ENCODE measurements at regions not wholly inside any gene's neighbourhood (a gene's known extent, or its start where the extent isn't known, plus 50 kb on each side); places are given as distances from the start of the nearest gene placed in this dataset.
A peak's percentile ranks its signal among the peaks of the same experiment; 100 is the strongest.

DNA sequence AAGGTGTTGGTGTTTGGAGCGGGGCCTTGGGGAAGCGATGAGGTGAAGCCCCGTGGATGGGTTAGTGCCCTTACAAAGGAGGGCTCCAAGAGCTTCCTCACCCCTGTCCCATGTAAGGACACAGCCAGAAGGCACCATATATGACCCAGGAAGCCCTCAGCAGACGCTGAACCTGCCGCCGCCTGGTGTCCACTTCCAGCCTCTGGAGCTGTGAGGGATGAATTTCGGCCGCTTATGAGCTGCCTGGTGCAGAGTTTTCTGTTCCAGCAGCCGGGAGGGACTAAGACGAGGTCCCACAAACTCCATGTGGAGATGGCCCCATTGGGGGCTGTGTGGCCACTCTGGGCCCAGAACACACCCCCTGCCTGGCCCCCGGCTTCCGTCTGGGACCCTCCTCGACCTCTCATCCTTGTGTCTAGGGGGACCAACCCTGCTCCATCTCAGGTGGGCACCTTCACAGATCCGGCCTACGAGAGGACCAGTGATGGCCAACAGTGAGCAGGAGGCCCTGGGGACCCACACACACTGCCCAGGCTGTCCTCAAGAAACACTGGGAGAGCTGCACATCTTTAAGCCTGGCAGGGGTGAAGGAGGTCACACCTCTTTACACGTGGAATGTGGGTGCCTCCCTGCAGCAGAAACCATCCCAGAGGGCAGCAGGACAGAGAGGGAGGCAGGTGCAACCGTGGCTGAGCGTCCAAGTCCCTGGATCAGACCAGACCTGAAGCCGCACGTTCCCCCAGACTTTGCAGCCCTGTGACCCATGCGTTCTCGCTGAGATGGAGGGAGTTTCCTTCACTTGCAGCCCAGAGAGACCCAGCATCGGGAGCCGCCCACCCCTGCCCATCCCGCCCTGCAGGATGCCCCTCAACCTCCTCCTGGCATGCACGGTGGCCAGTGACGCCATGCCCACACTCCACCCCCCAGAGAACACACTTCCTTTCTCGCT lies 96.1 kb downstream of the PDGFA start:
- no peak for DNase-seq (ENCODE audit: low read depth, low spot score)

DNA sequence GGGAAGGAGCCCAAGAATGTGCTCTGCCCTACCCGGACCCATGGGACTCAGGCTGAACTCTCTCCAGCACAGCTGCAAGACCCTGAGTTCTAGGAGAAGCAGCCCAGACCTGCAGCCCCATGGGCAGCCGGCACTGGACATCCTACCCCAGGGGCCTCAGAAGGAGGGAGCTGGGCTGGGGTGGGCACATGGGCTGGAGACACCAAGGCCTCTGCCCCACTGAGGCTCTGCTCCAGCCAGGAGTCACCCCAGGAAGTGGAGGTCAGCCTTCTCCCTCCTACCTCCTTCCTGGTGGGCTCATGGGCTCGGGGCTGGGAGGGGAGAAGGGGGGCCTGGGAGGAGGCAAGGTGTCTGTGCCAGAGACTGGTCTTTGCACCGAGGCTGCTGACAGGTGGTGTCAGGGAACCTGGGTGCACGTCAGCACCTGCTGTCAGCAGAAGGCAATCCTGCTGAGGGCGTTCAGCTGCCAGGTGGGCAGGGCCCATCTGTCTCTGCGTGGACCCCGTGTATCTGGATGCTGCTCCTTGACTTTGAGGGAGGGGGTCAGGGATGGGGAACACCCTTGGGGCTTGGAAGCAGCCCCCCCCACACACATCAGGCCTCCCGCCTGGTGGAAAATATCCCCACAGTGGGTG lies 95.2 kb downstream of the PDGFA start:
- no peak for DNase-seq (ENCODE audit: low read depth, low spot score)

DNA sequence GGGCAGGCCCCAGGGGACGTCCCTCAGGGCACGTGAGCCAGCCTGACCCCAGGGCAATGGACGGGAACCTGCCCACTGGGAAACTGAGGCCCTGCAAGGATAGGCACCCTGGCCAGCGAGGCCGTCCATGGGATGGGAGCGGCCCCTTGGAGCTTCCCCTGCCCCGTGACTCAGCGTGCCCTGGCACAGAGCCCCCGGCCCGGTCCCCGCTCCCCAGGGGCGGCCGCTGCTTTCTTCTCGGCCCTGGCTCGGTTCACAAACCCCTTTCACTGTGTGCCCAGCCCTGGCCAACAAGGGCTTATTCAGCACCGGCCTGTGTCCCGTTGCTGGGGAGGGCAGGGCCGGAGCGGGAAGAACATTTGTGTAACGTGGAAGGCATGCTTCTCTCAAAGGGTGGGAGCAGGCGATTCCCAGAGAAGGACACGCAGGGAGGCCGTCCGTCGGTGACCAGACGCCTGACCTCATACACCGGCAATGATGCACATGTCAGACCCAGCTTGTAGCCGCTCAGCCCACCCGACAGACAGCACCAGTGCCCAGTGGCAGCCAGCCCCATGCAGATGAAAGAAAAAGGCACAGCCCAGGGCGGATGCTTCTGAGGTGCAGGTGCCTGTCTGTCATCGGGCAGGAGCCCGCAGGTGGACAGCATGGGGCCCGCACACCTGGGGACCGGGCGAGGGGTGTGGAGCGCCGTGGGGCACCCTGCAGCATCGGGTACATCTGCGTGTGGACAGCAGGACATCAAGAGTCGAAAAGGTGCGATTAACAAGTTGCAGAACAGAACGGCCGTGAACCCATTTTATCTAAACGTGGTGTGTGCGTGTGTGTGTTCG lies 94.5 kb downstream of the PDGFA start:
- DNase-seq (ENCODE audit: low read depth, low spot score) = no peak

DNA sequence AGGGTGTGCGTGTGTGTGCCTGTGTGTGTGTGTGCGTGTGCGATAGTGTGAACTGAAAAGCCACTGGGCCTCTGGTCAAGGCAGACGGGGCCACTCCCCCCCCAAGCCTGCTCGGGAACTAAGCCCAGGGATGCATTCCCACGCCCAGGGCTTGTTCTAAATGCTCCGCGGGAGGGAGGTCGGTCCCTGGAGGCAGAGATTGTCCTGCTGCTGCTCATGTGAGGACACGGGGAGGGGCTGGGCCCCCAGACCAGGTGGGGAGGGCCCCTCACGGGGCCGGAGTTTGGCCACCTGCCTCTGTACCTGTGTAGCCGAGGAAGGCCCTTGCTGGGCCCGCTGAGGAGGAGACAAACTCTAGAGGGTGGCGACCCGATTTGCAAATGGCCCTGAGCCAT lies 93.9 kb downstream of the PDGFA start:
- no peak for DNase-seq (ENCODE audit: low read depth, low spot score)

DNA sequence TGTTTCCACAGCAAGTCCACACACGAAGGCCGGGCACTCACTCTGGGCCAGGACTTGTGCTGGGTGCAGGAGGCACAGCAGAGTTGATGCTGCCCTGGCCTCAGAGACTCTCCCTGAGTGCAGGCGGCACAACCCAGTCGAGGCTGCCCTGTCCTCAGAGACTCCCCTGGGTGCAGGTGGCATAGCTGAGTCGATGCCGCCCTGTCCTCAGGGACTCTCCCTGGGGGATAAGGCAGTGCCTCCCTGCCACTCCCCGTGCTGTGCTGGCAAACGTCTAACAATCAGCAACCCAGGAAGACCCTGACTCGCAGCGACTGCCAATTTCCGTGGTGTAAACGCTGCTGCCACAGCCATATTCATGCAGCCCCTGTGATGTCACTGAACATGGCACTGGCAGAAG lies 93.1 kb downstream of the PDGFA start:
- DNase-seq (ENCODE audit: low read depth, low spot score) = no peak

DNA sequence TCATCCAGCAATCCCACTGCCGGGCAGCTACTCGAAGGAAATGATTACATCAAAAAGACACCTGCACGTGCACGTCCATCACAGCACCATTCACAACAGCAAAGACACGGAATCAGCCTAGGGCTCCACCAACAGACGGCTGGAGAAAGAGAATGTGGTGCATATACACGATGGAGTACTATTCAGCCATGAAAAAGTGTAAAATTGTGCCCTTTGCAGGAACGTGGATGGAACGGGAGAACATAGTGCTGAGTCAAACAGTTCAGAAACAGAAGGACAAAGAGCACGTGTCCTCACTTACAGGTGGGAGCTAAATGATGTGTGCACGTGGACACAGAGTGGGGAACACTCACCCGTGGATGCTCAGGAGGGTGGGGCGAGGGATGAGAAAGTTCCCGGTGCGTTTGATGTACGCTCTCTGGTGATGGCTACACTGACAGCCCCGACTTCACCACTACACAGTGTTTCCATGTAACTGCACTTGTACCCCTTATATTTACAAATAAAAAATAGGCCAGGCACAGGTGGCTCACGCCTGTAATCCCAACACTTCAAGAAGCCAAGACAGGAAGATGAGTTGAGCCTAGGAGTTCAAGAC lies 92.0 kb downstream of the PDGFA start:
- DNase-seq (ENCODE audit: low read depth, low spot score) = no peak

DNA sequence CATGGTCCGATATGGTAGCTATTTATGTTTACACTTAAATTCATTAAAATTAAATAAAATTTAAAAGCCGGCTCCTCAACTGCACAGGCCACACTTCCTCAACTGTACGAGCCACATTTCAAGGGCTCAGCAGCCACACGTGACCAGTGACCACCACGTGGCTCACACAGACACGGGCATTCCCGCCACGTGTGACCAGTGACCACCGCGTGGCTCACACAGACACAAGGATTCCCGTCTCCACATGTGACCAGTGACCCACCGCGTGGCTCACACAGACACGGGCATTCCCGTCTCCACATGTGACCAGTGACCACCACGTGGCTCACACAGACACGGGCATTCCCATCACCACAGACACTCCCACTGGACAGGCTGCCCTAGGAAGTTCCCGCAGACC lies 91.3 kb downstream of the PDGFA start:
- DNase-seq (ENCODE audit: low read depth, low spot score) = no peak

DNA sequence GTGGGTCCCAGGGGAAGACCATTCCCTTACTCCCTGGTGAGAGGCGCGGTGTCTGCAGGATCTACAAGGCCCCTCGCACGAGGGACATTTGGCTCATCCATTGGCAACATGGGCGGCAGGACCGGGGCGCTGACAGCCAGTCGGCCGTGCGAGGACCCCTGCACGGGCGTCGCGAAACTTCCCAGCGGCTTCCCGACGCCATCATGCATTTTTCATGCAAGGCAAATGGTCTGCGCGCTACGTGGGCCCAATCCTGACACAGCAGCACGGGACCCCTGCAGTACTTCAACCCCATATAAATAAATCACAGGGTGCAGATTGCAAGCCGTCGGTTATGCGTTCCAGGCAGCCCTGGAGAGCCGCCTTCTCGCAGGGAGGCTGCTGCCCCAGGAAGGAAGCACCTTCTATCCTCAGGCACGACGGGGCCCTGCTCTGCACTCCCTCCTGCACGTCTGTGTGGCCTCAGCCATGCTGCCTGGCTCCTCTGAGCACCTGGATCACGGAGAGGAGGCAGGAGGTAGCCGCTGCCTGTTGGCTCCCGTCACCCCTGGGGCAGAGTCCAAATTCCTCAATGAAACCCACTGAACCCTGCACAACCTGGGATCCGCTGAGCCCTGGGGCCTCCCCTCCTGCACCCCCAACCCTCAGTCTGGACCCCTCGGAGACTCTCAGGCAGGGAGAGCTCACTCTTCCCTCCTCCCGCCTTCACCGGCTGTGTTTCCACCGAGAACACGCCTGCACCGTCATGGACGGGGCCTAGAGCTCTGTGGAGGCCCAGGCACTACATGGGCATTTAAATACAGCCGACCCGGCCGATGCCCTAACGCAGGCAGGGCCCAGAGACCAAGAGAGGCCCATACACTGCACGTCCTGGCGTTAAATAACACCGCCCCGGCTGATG lies 90.5 kb downstream of the PDGFA start:
- DNase-seq (ENCODE audit: low read depth, low spot score) = no peak

DNA sequence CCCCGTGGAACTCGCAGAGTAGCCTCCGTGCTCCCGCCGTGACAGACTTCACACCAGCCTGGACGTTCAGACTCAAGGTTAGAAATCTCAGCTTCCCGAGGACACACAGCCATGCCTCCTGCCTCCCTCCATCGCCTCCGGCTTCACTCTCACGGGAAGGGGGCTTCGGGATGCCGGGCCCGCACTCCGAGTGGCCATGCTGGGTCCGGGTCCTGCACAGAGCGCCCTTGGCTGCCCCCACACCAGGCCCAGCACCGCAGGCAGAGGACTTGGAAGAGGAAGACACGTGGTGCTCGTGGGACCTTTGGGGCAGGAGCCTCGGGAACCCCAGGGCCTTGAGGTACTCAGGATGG lies 89.8 kb downstream of the PDGFA start:
- DNase-seq (ENCODE audit: low read depth, low spot score) = no peak

DNA sequence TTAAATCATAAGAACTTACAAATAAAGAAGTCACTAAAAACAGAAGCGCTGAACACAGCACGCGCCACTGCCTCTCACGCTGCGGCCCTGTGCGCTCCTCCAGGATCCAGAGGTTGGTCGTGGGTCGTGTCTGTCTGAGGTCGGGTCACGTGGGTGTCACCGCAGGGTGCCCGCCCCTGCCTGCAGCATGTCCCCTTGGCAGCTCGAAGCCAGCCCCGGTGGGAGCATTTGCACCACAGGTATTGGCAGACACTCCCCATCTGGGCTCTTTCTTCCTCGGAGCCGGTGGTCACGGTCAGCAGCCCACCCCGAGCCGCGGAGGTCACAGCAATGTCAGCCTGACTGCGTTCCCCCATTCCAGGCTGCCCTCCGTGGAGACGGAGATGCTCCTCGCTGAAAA lies 88.6 kb downstream of the PDGFA start:
- DNase-seq (ENCODE audit: low read depth, low spot score) = no peak

DNA sequence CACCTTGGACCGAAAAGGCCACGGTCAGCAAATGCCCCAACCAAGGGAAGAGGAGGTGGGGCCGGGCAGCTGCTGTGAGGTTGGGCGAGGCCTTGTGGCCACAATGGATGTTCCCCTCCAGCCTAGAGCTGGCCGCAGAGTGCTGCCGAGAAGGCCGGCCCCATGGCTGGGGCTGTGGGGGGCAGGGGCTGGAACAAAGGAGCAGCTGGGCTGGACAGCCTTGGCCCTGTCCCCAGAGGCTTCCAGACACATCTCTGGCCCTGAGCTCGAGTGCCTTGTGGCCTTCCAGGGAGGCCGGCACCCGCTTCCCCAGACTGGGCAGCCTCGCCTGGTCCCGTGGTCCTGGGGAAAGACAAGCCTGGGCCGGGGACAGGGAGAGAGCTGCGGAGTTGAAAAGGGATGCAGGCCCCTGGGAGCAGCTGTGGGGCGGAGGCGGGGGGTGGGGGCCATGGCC lies 88.0 kb downstream of the PDGFA start:
- DNase-seq (ENCODE audit: low read depth, low spot score) = peak; percentile 78

DNA sequence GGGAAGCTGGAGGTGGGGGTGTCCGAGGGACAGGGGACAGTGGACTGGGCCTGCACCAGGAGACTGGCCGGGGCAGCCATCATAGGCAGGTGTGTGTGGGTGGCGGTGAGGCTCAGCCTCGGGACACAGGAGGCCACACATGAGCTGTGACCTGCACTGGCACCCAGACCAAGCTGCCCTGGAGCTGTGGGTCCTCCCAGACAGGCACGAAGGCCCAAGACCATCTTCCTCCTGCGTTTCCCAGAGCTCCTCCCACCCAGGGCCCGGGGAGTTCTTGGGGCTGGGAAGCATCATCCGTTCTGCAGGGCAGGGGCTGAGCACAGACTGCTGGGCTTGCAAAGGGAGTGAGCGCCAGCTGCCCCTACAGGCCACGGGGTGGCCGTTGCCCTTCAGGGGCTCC lies 87.4 kb downstream of the PDGFA start:
- DNase-seq (ENCODE audit: low read depth, low spot score) = no peak

DNA sequence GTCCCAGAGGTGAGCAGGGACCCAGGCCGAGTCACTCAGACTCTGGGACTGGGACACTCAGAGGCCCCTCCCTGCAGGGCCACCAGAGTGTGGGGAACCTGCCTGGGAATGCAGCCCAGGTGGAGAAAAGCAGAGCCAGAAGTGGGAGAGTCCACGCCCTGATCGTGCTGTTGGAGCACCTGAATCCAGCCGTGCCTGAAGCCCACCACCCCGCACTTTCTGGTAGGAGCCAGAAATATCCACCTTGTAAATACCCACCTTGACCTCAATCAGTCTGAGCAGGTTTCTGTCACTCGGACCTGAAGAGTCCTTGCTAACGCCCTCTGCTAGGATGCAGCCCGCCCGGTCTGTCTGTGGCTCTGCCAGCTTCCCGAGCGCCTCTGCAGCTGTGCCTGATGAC lies 86.7 kb downstream of the PDGFA start:
- DNase-seq (ENCODE audit: low read depth, low spot score) = no peak

DNA sequence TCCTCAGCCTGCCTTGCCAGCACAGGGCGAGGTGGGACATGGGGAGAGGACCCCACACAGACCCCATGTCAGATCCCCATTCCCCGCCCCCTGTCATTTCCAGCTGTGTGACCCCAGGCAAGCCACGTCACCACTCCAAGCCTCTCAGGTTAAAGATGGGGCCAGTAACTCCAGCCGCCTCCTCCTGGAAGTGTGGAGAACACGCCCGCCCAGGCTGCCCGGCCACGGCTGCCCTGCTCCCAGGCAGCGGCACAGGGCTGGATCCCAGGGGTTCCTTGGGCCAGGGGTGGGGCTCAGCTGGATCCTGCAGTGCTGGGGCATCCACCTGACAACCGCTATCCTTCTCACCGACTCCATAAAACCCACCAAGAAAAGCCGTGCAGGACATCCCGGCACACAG lies 86.1 kb downstream of the PDGFA start:
- DNase-seq (ENCODE audit: low read depth, low spot score) = peak; percentile 63

DNA sequence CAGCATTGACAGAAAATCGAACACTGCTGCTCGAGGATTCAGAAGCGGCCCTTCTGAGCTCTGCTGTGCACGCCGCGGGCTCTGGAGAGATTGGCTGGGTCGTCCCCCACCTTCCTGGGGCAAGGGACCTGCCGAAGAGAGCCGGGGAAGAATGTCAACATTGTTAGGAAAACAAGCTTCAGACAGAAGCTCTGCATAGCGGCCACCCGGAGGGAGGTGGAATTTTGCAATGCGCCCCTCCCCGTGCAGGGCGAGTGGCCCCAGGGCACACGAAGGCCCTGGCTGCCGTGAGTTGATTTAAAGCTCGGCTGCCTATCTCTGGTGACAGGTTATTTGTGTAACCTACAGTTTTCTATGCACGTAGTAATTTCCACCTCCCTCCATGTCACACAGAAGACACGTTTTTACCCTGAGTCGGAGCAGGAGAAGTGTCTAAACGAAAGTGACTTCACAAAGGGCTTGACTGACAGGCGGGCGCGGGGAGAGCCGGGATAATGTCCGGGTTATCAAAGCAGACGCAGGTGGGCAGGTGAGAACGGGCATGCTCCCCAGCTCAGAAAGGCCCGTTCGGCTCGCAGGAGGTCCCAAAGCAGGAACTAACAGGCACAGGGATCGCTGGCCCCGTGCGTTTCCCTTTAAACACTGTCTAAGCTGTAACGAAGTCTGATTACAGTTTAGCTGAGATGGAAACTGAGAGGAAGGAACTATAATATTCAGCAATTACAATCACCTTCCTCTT lies 84.6 kb downstream of the PDGFA start:
- peak; percentile 97 for DNase-seq (ENCODE audit: low read depth, low spot score)

DNA sequence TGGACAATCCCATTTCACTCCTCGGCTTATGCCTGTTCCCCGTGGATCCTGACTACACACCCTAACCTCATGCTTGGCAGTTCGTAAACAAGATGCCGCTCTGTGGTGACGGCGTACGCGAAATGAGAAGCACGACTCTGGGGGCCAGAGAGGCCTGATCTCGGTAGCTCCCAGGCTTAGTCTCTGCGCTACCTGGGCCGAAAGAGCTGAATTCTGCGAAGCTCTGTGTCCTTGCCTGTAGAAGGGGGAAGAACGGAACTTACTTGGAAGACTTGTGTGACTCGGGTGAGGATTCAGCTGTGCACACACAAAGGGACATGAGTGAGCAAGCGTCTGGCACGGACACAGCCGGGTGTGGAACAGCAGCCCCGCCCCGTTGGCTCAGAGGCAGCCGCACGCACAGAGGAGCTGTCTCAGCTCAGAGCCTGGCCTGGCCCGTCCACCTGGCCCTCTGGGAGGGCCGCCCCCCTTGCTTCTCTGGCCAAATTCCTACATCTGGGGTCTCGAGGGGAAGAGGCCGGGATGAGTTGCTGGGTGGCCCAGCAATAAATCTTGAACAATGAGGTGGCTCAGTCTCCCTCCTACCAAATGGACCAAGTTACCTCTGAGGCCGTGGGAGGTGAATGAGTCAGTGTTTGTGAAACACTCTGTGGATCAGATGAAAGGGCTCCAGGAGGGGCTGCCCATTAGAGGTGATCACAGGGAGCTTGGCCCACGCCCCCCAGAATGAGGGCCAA lies 83.8 kb downstream of the PDGFA start:
- DNase-seq (ENCODE audit: low read depth, low spot score) = no peak

DNA sequence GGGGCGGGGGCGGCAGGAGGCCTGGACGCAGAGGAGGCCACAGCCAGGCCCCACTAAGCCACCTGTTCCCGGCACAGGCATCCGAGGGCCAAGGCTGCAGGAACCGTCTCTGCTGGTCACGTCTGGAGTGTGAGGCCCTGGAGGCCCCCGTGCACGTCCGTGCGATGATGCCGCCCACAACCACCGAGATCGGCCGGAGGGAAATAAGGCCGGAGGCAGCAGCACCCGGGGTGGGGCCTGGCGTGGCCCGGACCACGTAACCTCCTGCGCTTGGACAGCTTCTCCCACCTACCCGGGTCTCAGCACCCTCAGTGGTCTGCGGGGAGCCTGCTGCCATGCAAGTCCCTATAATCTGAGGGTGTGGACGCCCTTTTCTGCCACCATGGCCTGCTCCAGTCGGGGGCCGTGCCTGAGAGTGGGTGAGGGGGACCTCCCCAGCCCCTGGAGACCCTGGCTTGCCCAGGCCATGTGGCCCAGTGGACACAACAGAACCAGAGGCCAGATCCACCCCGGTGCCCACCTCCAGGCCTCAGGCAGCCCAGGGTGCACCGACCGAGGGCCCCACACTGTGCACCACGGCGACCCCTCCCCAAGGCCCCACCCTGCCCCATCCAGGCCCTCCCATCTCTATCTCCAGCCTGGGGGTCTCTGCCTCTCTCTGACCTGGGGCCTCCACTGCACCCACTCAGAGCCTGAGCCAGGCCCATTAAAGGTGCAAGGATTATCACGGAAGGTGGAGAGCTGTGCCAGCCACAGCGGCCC lies 83.1 kb downstream of the PDGFA start:
- DNase-seq (ENCODE audit: low read depth, low spot score) = no peak

DNA sequence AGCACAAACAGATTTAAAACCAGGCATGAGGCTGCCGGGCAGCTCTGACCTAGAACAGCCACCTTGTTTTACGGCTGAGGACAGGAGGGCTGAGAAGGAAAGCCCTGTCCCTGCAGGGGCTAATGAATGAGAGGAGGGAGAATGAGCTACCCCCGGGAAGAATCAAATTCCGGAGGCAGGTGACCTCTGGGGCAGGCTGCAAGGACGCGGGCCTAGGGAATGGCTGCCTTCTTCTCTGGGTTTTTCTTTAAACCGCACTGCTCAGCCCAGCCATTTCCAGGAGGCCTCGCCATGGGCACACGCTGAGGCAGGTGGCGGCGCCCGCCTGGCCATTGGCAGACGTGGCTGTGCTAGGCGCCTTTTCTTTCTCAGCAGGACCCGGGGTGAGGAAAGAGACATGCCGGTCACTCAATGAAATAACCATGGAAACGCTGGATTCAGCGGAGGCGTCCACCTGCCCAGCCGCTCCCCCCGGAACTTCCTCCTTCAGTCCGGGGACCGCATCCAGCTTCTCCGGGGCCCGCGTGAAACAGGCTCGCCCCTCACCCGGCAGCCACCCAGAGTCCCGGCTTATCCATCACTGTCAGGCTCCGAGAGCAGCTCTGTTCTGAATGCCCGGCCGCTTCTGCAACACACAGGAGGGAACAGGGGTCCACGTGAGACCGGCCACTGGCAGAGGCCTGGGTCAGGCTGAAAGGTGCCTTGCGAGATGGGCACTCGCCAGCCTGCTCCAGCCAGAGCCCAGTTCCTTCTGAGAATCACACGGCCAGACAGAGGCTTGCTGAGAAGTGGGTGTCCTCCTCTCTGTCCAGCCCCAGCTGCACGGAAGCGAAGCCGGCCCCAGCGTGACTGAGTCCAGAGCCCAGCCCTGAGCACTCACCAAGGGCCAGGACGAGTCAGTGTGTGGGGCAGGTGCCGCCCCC lies 82.1 kb downstream of the PDGFA start:
- no peak for DNase-seq (ENCODE audit: low read depth, low spot score)

Measured in ELF-1 (cell line).